NCI-H460 (cell line): ENCODE measurements at regions not wholly inside any gene's neighbourhood (a gene's known extent, or its start where the extent isn't known, plus 50 kb on each side); places are given as distances from the start of the nearest gene placed in this dataset.
"Not testable (repeated sequence)": the region's sequence is repeated elsewhere in the genome, so short reads cannot be mapped to it uniquely, and the experiment has no call there.

ENCODE experiments used
- DNase-seq: peaks from one replicate; pipeline ENCODE4 v3.0.0-alpha.2; 2016; ENCODE audit warnings: low read depth; ENCODE audit errors: extremely low read depth

- peak; percentile 61 for DNase-seq
Observed at GRCh38 chr2:224650815-224651439, 65.2 kb downstream of the CCDC195 start.

GRCh38 chr2:224647684-224648083 lies 62.5 kb upstream of the CUL3 start:
- not testable (repeated sequence) for DNase-seq

- peak; percentile 15 for DNase-seq
Observed at GRCh38 chr2:224646242-224646846, 61.2 kb upstream of the CUL3 start.

- DNase-seq: no peak
Observed at GRCh38 chr2:224645722-224646121, 60.6 kb upstream of the CUL3 start.

- no peak for DNase-seq
Observed at GRCh38 chr2:224640679-224641078, 55.5 kb upstream of the CUL3 start.

GRCh38 chr2:224638301-224638823 lies 53.2 kb upstream of the CUL3 start:
- DNase-seq: no peak
